ENCODE measurements at regions not wholly inside any gene's neighbourhood (a gene's known extent, or its start where the extent isn't known, plus 50 kb on each side); places are given as distances from the start of the nearest gene placed in this dataset.

GRCh38 chr5:61245936-61246335, 83.7 kb upstream of the SMIM15 start:
- TF ChIP-seq POLR2A (IDR thresholded peaks at IDR 0.05), result no peak
- no peak for TF ChIP-seq POLR2AphosphoS5 (IDR thresholded peaks at IDR 0.05)
- TF ChIP-seq, protein P1, sequence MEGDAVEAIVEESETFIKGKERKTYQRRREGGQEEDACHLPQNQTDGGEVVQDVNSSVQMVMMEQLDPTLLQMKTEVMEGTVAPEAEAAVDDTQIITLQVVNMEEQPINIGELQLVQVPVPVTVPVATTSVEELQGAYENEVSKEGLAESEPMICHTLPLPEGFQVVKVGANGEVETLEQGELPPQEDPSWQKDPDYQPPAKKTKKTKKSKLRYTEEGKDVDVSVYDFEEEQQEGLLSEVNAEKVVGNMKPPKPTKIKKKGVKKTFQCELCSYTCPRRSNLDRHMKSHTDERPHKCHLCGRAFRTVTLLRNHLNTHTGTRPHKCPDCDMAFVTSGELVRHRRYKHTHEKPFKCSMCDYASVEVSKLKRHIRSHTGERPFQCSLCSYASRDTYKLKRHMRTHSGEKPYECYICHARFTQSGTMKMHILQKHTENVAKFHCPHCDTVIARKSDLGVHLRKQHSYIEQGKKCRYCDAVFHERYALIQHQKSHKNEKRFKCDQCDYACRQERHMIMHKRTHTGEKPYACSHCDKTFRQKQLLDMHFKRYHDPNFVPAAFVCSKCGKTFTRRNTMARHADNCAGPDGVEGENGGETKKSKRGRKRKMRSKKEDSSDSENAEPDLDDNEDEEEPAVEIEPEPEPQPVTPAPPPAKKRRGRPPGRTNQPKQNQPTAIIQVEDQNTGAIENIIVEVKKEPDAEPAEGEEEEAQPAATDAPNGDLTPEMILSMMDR (IDR thresholded peaks at IDR 0.05), result no peak
- no peak for TF ChIP-seq EP300 (IDR thresholded peaks at IDR 0.05)
- no peaks in the 10 kb centered on the region for H3K27me3 ChIP-seq
- H3K27ac ChIP-seq, result no peak overlapping the region
- H3K4me3 ChIP-seq, result no peak overlapping the region
- no peaks in the 10 kb centered on the region for H3K36me3 ChIP-seq
- H3K4me1 ChIP-seq, result peaks cover 11% of the 10 kb centered on the region
- H3K9me3 ChIP-seq, result no peaks in the 10 kb centered on the region
- no peak for DNase-seq (ENCODE audit: low spot score in 2 of 2)
- 27% methylated on average over 9 of the region's 9 CpGs for WGBS

- Histone ChIP-seq H3K27me3 (no peaks in the 10 kb centered on the region), H3K4me1 (peaks cover 11% of the 10 kb centered on the region), H3K36me3 (no peaks in the 10 kb centered on the region), H3K27ac (no peak overlapping the region), H3K4me3 (no peak overlapping the region), H3K9me3 (no peaks in the 10 kb centered on the region)
- WGBS, result 89% methylated on average over 6 of the region's 6 CpGs
- no peak for DNase-seq (ENCODE audit: low spot score in 2 of 2)
- TF ChIP-seq, protein P1 (IDR thresholded peaks at IDR 0.05), result no peak
- TF ChIP-seq POLR2AphosphoS5 (IDR thresholded peaks at IDR 0.05), result no peak
- TF ChIP-seq EP300 (IDR thresholded peaks at IDR 0.05), result no peak
- no peak for TF ChIP-seq POLR2A (IDR thresholded peaks at IDR 0.05)
Observed at GRCh38 chr5:61246768-61247307, 84.6 kb upstream of the SMIM15 start.

- Histone ChIP-seq H3K9me3 (no peaks in the 10 kb centered on the region), H3K4me1 (no peaks in the 10 kb centered on the region), H3K4me3 (no peak overlapping the region), H3K36me3 (no peaks in the 10 kb centered on the region), H3K27ac (no peak overlapping the region), H3K27me3 (no peaks in the 10 kb centered on the region)
- WGBS, result 77% methylated on average over 11 of the region's 11 CpGs
- DNase-seq (ENCODE audit: low spot score in 2 of 2), result no peak
- TF ChIP-seq POLR2A (IDR thresholded peaks at IDR 0.05), result no peak
- no peak for TF ChIP-seq POLR2AphosphoS5 (IDR thresholded peaks at IDR 0.05)
- TF ChIP-seq EP300 (IDR thresholded peaks at IDR 0.05), result no peak
- TF ChIP-seq, protein P1 (IDR thresholded peaks at IDR 0.05), result no peak
Observed at GRCh38 chr5:61251874-61252642, 80.0 kb upstream of the ZSWIM6 start.

GRCh38 chr5:61252643-61252925, 79.5 kb upstream of the ZSWIM6 start:
- no peak for DNase-seq (ENCODE audit: low spot score in 2 of 2)
- Histone ChIP-seq H3K27ac (no peak overlapping the region), H3K36me3 (no peaks in the 10 kb centered on the region), H3K9me3 (no peaks in the 10 kb centered on the region), H3K4me1 (no peaks in the 10 kb centered on the region), H3K27me3 (no peaks in the 10 kb centered on the region), H3K4me3 (no peak overlapping the region)
- TF ChIP-seq, protein P1 (IDR thresholded peaks at IDR 0.05), result no peak
- no peak for TF ChIP-seq EP300 (IDR thresholded peaks at IDR 0.05)
- TF ChIP-seq POLR2AphosphoS5 (IDR thresholded peaks at IDR 0.05), result no peak
- TF ChIP-seq POLR2A (IDR thresholded peaks at IDR 0.05), result no peak
- WGBS, result 94% methylated on average over 7 of the region's 7 CpGs

DNA sequence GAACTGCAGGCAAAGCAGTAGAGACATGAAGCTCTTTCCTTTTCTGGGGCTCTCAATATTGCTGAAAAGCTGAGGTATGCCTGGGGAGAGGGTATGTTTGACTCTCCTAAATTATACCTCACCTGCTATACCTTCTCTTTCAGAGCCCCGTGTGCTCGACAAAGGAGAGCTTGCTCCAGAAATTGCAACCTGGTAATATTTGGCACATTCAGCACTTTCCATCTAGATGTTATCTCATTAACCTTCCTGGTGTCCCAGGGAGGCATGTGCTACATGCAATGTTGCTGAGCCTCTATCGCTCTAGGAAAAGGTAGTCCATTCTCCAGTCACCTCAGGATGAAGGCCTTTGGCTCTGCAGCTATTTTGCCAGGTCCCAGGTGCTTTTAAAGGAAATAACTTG, 78.5 kb upstream of the ZSWIM6 start:
- Histone ChIP-seq H3K4me1 (no peaks in the 10 kb centered on the region), H3K9me3 (no peaks in the 10 kb centered on the region), H3K36me3 (no peaks in the 10 kb centered on the region), H3K27ac (no peak overlapping the region), H3K27me3 (no peaks in the 10 kb centered on the region), H3K4me3 (no peak overlapping the region)
- no peak for DNase-seq (ENCODE audit: low spot score in 2 of 2)
- WGBS, result 63% methylated on average over 3 of the region's 3 CpGs
- no peak for TF ChIP-seq EP300 (IDR thresholded peaks at IDR 0.05)
- TF ChIP-seq, protein P1 (IDR thresholded peaks at IDR 0.05), result no peak
- no peak for TF ChIP-seq POLR2AphosphoS5 (IDR thresholded peaks at IDR 0.05)
- TF ChIP-seq POLR2A (IDR thresholded peaks at IDR 0.05), result no peak
